GM12878 (cell line): ENCODE measurements at regions not wholly inside any gene's neighbourhood (a gene's known extent, or its start where the extent isn't known, plus 50 kb on each side); places are given as distances from the start of the nearest gene placed in this dataset.
"Not testable (repeated sequence)": the region's sequence is repeated elsewhere in the genome, so short reads cannot be mapped to it uniquely, and the experiment has no call there.

Source experiments
- BCL11A ChIP-seq: IDR thresholded peaks from 2 replicates; pipeline ENCODE4 v1.6.1; 2011; ENCODE audit warnings: low read depth, low read length
- BHLHE40 ChIP-seq, 2 experiments: fragments of 450-650 bp in 1 of 2; IDR thresholded peaks; 2 replicates each; pipeline ENCODE4 v1.6.1; 2011 to 2017; ENCODE audit warnings: low read depth in 2 of 2, borderline replicate concordance in 1 of 2, improper control_type of control experiment in 1 of 2, low read length in 1 of 2, mild to moderate bottlenecking in 1 of 2
- CEBPB ChIP-seq, 2 experiments: fragments of 150-350 bp in 1 of 2; IDR thresholded peaks; 2 replicates each; pipeline ENCODE4 v1.6.1; 2012 to 2014; ENCODE audit warnings: low read depth in 2 of 2, low read length in 2 of 2, borderline replicate concordance in 1 of 2, inconsistent platforms in 1 of 2
- CREB1 ChIP-seq: IDR thresholded peaks from 2 replicates; pipeline ENCODE4 v1.6.1; 2012; ENCODE audit warnings: low read depth, mild to moderate bottlenecking, inconsistent platforms
- CTCF ChIP-seq, 3 experiments: IDR thresholded peaks in 2 of 3; conservative IDR thresholded peaks in 1 of 3; 2 replicates each; pipeline ENCODE4 v1.5.1; 2011; ENCODE audit warnings: low read depth in 3 of 3, low read length in 3 of 3, mild to moderate bottlenecking in 3 of 3, control low read depth in 2 of 3, moderate library complexity in 2 of 3, inconsistent platforms in 1 of 3, mixed read lengths in 1 of 3; ENCODE audit not compliant: control insufficient read depth in 2 of 3, insufficient read depth in 1 of 3; ENCODE audit errors: extremely low read depth in 1 of 3
- EP300 ChIP-seq, 2 experiments: fragments of 150-350 bp in 1 of 2; IDR thresholded peaks; 2 replicates each; pipeline ENCODE4 v1.6.1; 2011 to 2012; ENCODE audit warnings: low read depth in 2 of 2, low read length in 2 of 2, borderline replicate concordance in 1 of 2, improper control_type of control experiment in 1 of 2, inconsistent platforms in 1 of 2; ENCODE audit not compliant: control insufficient read depth in 1 of 2
- EZH2 ChIP-seq: IDR thresholded peaks from 2 replicates; pipeline ENCODE4 v1.6.1; 2012; ENCODE audit warnings: low read depth, mild to moderate bottlenecking, control low read depth, inconsistent platforms, low read length, borderline replicate concordance; ENCODE audit not compliant: control insufficient read depth
- PBX3 ChIP-seq: IDR thresholded peaks from 2 replicates; pipeline ENCODE4 v1.6.1; 2011; ENCODE audit warnings: mild to moderate bottlenecking, low read depth, low read length, moderate library complexity; ENCODE audit not compliant: insufficient replicate concordance
- POLR2A ChIP-seq: IDR thresholded peaks from 2 replicates; pipeline ENCODE4 v1.6.1; 2011; ENCODE audit warnings: low read depth, mild to moderate bottlenecking, low read length
- RAD21 ChIP-seq: IDR thresholded peaks from 2 replicates; pipeline ENCODE4 v1.6.1; 2011; ENCODE audit warnings: mild to moderate bottlenecking, low read depth, low read length, moderate library complexity; ENCODE audit not compliant: insufficient read depth
- TCF3 ChIP-seq: IDR thresholded peaks from 2 replicates; pipeline ENCODE4 v1.6.1; 2012; ENCODE audit warnings: low read depth, mild to moderate bottlenecking, low read length, borderline replicate concordance; ENCODE audit not compliant: insufficient read depth

- not testable (repeated sequence) for TF ChIP-seq EZH2; EP300 (IDR thresholded peaks at IDR 0.05; ENCODE audit: borderline replicate concordance in 1 of 2, control insufficient read depth in 1 of 2, low read depth in 2 of 2, low read length in 2 of 2); BCL11A; CEBPB (IDR thresholded peaks at IDR 0.05; ENCODE audit: borderline replicate concordance in 1 of 2, low read depth in 2 of 2, low read length in 2 of 2); CREB1; BHLHE40 (IDR thresholded peaks at IDR 0.05; ENCODE audit: borderline replicate concordance in 1 of 2, low read depth in 2 of 2, low read length in 1 of 2); TCF3; RAD21; CTCF (IDR thresholded peaks at IDR 0.05 in 2 of 3, conservative IDR thresholded peaks at IDR 0.05 in 1 of 3; ENCODE audit: control insufficient read depth in 2 of 3, extremely low read depth in 1 of 3, insufficient read depth in 1 of 3, low read depth in 3 of 3, low read length in 3 of 3); PBX3
- TF ChIP-seq POLR2A = peak; percentile 49; the same call in 1 of the 2 replicates
Observed at GRCh38 chr14:105583914-105584313, 57.5 kb downstream of the TMEM121 start.
